HL-60 (cell line): ENCODE measurements at regions not wholly inside any gene's neighbourhood (a gene's known extent, or its start where the extent isn't known, plus 50 kb on each side); places are given as distances from the start of the nearest gene placed in this dataset.

Experiments used
- CTCF ChIP-seq: IDR thresholded peaks from one replicate; pipeline ENCODE4 v1.5.1; 2011; ENCODE audit warnings: low read length, control low read depth, inconsistent platforms; ENCODE audit not compliant: insufficient read depth
- POLR2AphosphoS5 ChIP-seq: IDR thresholded peaks from 2 replicates; pipeline ENCODE4 v1.6.1; 2012; ENCODE audit warnings: low read depth

DNA sequence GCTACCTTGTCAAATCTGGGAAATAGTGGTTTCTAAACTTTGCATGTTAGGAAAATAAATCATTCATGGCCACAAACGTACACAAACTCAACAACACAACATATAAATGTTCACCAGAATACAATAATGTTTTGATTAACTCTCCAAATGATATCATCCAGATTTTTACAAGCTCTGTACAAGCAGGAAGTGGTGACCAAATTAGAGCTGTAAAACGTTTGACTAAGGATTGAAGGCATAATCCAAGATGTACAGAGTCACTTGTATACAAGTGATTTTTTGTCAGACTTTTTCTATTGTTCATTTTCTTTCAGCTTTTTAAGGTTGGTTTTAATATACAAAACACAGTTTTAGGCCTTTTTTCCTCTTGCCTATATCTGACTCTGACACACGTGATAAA, 748.4 kb upstream of the GRM7 start:
- TF ChIP-seq CTCF = no peak
- no peak for TF ChIP-seq POLR2AphosphoS5
